B cell (primary cell): ENCODE measurements at regions not wholly inside any gene's neighbourhood (a gene's known extent, or its start where the extent isn't known, plus 50 kb on each side); places are given as distances from the start of the nearest gene placed in this dataset.

Source experiments
- ATAC-seq: fragments of 200-7000 bp; cut with Tn5 transposase; one replicate; pipeline ENCODE4 v1.10.0; 2021; ENCODE audit warnings: low read depth, mild to moderate bottlenecking, moderate number of reproducible peaks, moderate library complexity
- CTCF ChIA-PET: fragments of 350-600 bp; sonication (Branson Sonifier 250); formaldehyde crosslinking; loops from one replicate; lab custom pipeline; 2021; ENCODE audit warnings: antibody characterized with exemption, inconsistent platforms; lab: Charles Lee
- POLR2A ChIA-PET: fragments of 350-600 bp; sonication (Branson Sonifier 250); formaldehyde crosslinking; loops from one replicate; lab custom pipeline; 2021; ENCODE audit warnings: antibody characterized with exemption; lab: Charles Lee
- DNase-seq: peaks from one replicate; pipeline ENCODE4 v3.0.0; 2013
- H2AFZ ChIP-seq: 2 replicates; pipeline ENCODE4 v1.6.1; 2012; ENCODE audit warnings: mild to moderate bottlenecking, low read depth, low read length; ENCODE audit not compliant: insufficient read depth, poor library complexity, severe bottlenecking
- H3K27ac ChIP-seq, 2 donors: 1 replicate in 1 of 2; 2 replicates in 1 of 2; pipeline ENCODE4 v1.5.1; 2012 to 2013; ENCODE audit warnings: low read length in 2 of 2, mild to moderate bottlenecking in 2 of 2, moderate library complexity in 1 of 2
- H3K27me3 ChIP-seq, 4 experiments: fragments of 200-600 bp in 1 of 4; sonication (generic) in 1 of 4; replicated peaks in 1 of 4; 1 replicate in 2 of 4; 2 replicates in 2 of 4; pipeline versions ENCODE4 v1.6.1 to v1.7.0; 2013 to 2016; ENCODE audit warnings: low read length in 3 of 4, mild to moderate bottlenecking in 2 of 4, mixed read lengths in 1 of 4, moderate library complexity in 1 of 4; ENCODE audit not compliant: insufficient read depth in 4 of 4, control insufficient read depth in 3 of 4; ENCODE audit errors: control extremely low read depth in 1 of 4
- H3K36me3 ChIP-seq, 2 experiments: replicated peaks in 1 of 2; 1 replicate in 1 of 2; 2 replicates in 1 of 2; pipeline versions ENCODE4 v1.6.1 to v1.7.1; 2013; ENCODE audit warnings: low read length in 1 of 2; ENCODE audit not compliant: insufficient read depth in 2 of 2, control insufficient read depth in 1 of 2; ENCODE audit errors: control extremely low read depth in 1 of 2, extremely low read depth in 1 of 2
- H3K4me1 ChIP-seq, 2 donors: fragments of 200-600 bp in 1 of 2; sonication (generic) in 1 of 2; 1 replicate in 1 of 2; 2 replicates in 1 of 2; pipeline versions ENCODE4 v1.5.1 to v1.6.1; 2013 to 2017; ENCODE audit warnings: low read length in 2 of 2; ENCODE audit not compliant: control insufficient read depth in 2 of 2, insufficient read depth in 2 of 2
- H3K4me2 ChIP-seq: replicated peaks from 2 replicates; pipeline ENCODE3; 2012; ENCODE audit warnings: mild to moderate bottlenecking, low read depth, low read length; ENCODE audit not compliant: poor library complexity, severe bottlenecking
- H3K4me3 ChIP-seq, 5 experiments: fragments of 200-600 bp in 1 of 5; sonication (generic) in 1 of 5; 1 replicate in 3 of 5; 2 replicates in 2 of 5; pipeline versions ENCODE4 v1.5.1 to v1.7.0; 2011 to 2016; ENCODE audit warnings: low read length in 4 of 5, mild to moderate bottlenecking in 4 of 5, low read depth in 2 of 5, control low read depth in 1 of 5, moderate library complexity in 1 of 5; ENCODE audit not compliant: insufficient read depth in 1 of 5; ENCODE audit errors: control extremely low read depth in 1 of 5, extremely low read depth in 1 of 5
- H3K79me2 ChIP-seq: fragments of 200-600 bp; sonication (generic); one replicate; pipeline ENCODE4 v1.6.0; 2016; ENCODE audit warnings: low read length; ENCODE audit not compliant: control insufficient read depth, insufficient read depth
- H3K9ac ChIP-seq: fragments of 200-600 bp; sonication (generic); 2 replicates; pipeline ENCODE4 v1.6.1; 2017; ENCODE audit warnings: mild to moderate bottlenecking, low read length, moderate library complexity
- H3K9me3 ChIP-seq, 3 donors: one replicate each; pipeline versions ENCODE4 v1.6.1 to v1.7.1; 2013; ENCODE audit warnings: low read length in 2 of 3; ENCODE audit not compliant: control insufficient read depth in 2 of 3, insufficient read depth in 1 of 3; ENCODE audit errors: control extremely low read depth in 1 of 3
- H4K20me1 ChIP-seq: 2 replicates; pipeline ENCODE4 v1.6.0; 2012; ENCODE audit warnings: mild to moderate bottlenecking, low read length; ENCODE audit not compliant: insufficient read depth, control insufficient read depth, poor library complexity, severe bottlenecking
- H3K27ac Mint-ChIP-seq: one replicate; pipeline ENCODE4 v1.8.0; 2021; ENCODE audit warnings: mixed read lengths
- H3K27me3 Mint-ChIP-seq: one replicate; pipeline ENCODE4 v1.8.0; 2021; ENCODE audit warnings: mixed read lengths
- H3K4me1 Mint-ChIP-seq: one replicate; pipeline ENCODE4 v1.8.0; 2021; ENCODE audit warnings: mixed read lengths
- H3K4me3 Mint-ChIP-seq: one replicate; pipeline ENCODE4 v1.8.0; 2021; ENCODE audit warnings: mixed read lengths
- H3K9me3 Mint-ChIP-seq: one replicate; pipeline ENCODE4 v1.8.0; 2022; ENCODE audit warnings: mixed read lengths; ENCODE audit not compliant: insufficient read depth
- CTCF ChIP-seq: fragments of 200-600 bp; IDR thresholded peaks from one replicate; pipeline ENCODE4 v1.8.0; 2022; ENCODE audit warnings: antibody characterized with exemption, mild to moderate bottlenecking
- EZH2 ChIP-seq: IDR thresholded peaks from 2 replicates; pipeline ENCODE4 v1.6.1; 2012; ENCODE audit warnings: borderline replicate concordance, low read depth, mild to moderate bottlenecking, moderate library complexity, low read length; ENCODE audit not compliant: insufficient read depth, poor library complexity, severe bottlenecking
- WGBS: methylation state at CpG from one replicate; pipeline ENCODE4 v1.1.5; 2013; ENCODE audit warnings: missing lambda C conversion rate; ENCODE audit not compliant: insufficient coverage; 5-methylcytosine and 5-hydroxymethylcytosine counted together
- intact Hi-C: fragments of 100-400 bp; cut with micrococcal nuclease; formaldehyde crosslinking; loops from one replicate; pipeline ENCODE4 v1.10.0; 2022

- Histone ChIP-seq H3K27ac (no peak overlapping the region), H3K9me3 (peaks cover 0 to 10% (median 6%) of the 10 kb centered on the region in 3 donors), H3K4me3 (no peak overlapping the region), H3K4me2 (no peak overlapping the region), H3K9ac (no peak overlapping the region), H3K79me2 (no peaks in the 10 kb centered on the region), H3K4me1 (no peaks in the 10 kb centered on the region), H3K27me3 (no peaks in the 10 kb centered on the region), H3K36me3 (no peaks in the 10 kb centered on the region), H4K20me1 (no peaks in the 10 kb centered on the region), H2AFZ (no peak overlapping the region)
- H3K4me3 Mint-ChIP-seq = no peak overlapping the region
- intact Hi-C loops = no loop called here
- peaks cover 6% of the 10 kb centered on the region for H3K27me3 Mint-ChIP-seq
- no CpG with 5 or more reads among the region's 1 CpG for WGBS
- ChIA-PET POLR2A (no interaction called here), CTCF (no interaction called here)
- H3K4me1 Mint-ChIP-seq = no peaks in the 10 kb centered on the region
- no peak overlapping the region for H3K27ac Mint-ChIP-seq
- DNase-seq (no peak), ATAC-seq (no peak)
- TF ChIP-seq EZH2 (no peak), CTCF (no peak)
- H3K9me3 Mint-ChIP-seq = peaks cover 4% of the 10 kb centered on the region
Measured at GRCh38 chr16:26330654-26331053, 638.9 kb downstream of the HS3ST4 start.

- H3K4me3 ChIP-seq = no peak overlapping the region
- intact Hi-C loops = no loop called here
- H3K9me3 ChIP-seq = peaks cover 0 to under 1% (median under 1%) of the 10 kb centered on the region in 3 donors
- ChIA-PET POLR2A (no interaction called here), CTCF (no interaction called here)
- H3K4me1 ChIP-seq = no peaks in the 10 kb centered on the region
- peaks cover 2% of the 10 kb centered on the region for H3K27me3 Mint-ChIP-seq
- H3K36me3 ChIP-seq = no peaks in the 10 kb centered on the region
- peaks cover 2% of the 10 kb centered on the region for H3K9me3 Mint-ChIP-seq
- no peaks in the 10 kb centered on the region for H3K27me3 ChIP-seq
- no peak overlapping the region for H3K4me3 Mint-ChIP-seq
- no peaks in the 10 kb centered on the region for H4K20me1 ChIP-seq
- H3K4me1 Mint-ChIP-seq = no peaks in the 10 kb centered on the region
- no peak overlapping the region for H3K4me2 ChIP-seq
- TF ChIP-seq EZH2 = no peak
- TF ChIP-seq CTCF = no peak
- WGBS = 36% methylated on average over 5 of the region's 8 CpGs
- DNase-seq = no peak
- no peak overlapping the region for H3K9ac ChIP-seq
- no peak overlapping the region for H3K27ac Mint-ChIP-seq
- ATAC-seq = no peak
- no peak overlapping the region for H2AFZ ChIP-seq
- H3K79me2 ChIP-seq = no peaks in the 10 kb centered on the region
- no peak overlapping the region for H3K27ac ChIP-seq
Measured at GRCh38 chr16:26334218-26335111, 642.7 kb downstream of the HS3ST4 start.
